ENCODE measurements at regions not wholly inside any gene's neighbourhood (a gene's known extent, or its start where the extent isn't known, plus 50 kb on each side); places are given as distances from the start of the nearest gene placed in this dataset.

GRCh38 chr14:54216827-54217226, 180.0 kb upstream of the CDKN3 start:
- Histone ChIP-seq H3K36me3 (replicated peaks) (no peaks in the 10 kb centered on the region), H3K4me3 (ENCODE audit: low read depth, low read length) (no peak overlapping the region), H3K27ac (no peak overlapping the region), H3K27me3 (replicated peaks) (no peaks in the 10 kb centered on the region)
- in situ Hi-C loops (cut with HindIII; ENCODE audit: low pct_ligation_motif_present, low sequenced_read_pairs): no loop called here
- no peak for DNase-seq
- TF ChIP-seq CTCF (IDR thresholded peaks at IDR 0.05; ENCODE audit: low read depth, low read length, missing control alignments): no peak

DNA sequence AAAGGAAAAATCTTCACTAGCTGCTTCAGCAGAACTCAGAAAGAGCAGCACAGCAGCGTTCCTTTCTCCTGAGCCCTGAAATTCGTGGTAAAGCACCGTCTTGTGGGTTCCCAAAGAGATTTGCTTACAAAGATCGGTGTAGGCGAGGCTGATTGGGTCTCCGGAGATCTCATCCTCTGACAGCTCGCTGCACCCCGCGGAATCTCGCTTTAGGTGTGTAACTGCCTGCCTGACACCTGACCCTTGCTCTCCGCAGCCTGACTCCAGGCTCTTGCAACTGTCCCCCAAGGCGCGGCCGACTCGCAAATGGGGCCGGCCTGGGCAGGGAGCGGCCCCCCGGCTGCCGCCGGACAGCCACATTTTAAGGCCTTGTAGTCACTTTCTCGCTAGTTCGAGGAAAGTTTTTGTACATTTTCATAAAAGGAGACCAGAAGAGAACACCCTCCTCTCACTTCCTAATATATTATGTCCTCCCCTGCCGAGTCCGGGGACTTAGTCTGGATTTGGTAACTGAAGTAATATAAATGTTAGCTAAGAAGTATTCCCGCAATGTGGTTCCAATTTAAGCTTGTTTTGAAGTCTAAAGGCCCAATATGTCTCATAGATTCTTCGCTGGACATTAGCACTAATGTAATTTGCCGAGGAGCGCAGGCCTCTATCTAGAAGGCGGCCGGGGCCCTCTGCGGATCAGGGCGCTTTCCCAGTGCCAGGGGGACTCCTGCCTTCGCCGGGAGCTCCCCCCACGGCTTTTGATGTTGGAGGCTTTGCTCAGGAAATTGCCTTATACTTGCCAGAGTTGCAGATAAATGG, 177.3 kb upstream of the CDKN3 start:
- in situ Hi-C loops (cut with HindIII; ENCODE audit: low pct_ligation_motif_present, low sequenced_read_pairs): no loop called here
- H3K27ac ChIP-seq: no peak overlapping the region
- no peak for TF ChIP-seq CTCF (IDR thresholded peaks at IDR 0.05; ENCODE audit: low read depth, low read length, missing control alignments)
- H3K36me3 ChIP-seq (replicated peaks): no peaks in the 10 kb centered on the region
- H3K27me3 ChIP-seq (replicated peaks): no peaks in the 10 kb centered on the region
- peak overlapping the region; percentile 49 for H3K4me3 ChIP-seq (ENCODE audit: low read depth, low read length)
- DNase-seq: no peak

- no peaks in the 10 kb centered on the region for H3K36me3 ChIP-seq (replicated peaks)
- TF ChIP-seq CTCF (IDR thresholded peaks at IDR 0.05; ENCODE audit: low read depth, low read length, missing control alignments): no peak
- no peak for DNase-seq
- in situ Hi-C loops (cut with HindIII; ENCODE audit: low pct_ligation_motif_present, low sequenced_read_pairs): no loop called here
- no peak overlapping the region for H3K27ac ChIP-seq
- peak overlapping the region; percentile 49 for H3K4me3 ChIP-seq (ENCODE audit: low read depth, low read length)
- no peaks in the 10 kb centered on the region for H3K27me3 ChIP-seq (replicated peaks)
Measured at GRCh38 chr14:54220071-54220703, 176.6 kb upstream of the CDKN3 start.

DNA sequence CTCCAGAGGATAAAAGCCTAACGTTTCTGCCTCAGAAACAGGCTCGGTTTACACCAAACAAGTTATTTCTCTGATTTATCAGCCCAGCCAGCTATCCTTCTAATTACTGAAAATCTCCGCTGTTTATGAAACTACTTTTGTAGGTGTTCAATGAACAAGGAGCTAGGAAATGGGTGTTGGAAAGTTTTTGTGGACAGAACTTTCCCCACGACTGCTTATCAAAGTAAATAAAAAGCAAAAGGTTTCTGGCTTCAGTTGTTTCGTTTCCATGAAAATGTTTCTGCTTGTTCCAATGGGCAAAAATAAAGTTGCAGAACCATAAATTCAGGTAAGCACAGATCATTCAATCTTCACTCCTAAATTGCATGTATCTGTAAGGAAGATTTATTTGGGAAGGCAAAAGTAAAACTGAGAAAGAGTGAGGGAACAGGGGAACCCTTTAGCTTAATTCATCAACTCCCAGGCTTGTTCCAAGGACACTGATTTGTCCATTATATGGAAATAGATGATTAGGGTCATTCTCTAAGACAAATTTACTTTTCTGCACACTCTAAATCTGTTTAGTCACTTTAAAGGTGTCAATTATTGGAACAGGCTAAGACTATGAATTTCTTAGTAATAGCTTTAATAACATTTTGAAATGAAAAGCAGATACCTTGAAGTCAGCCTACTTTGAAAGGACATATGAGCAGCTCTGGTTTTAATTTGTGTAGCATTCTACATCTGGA, 175.9 kb upstream of the CDKN3 start:
- no peak for TF ChIP-seq CTCF (IDR thresholded peaks at IDR 0.05; ENCODE audit: low read depth, low read length, missing control alignments)
- no peak for DNase-seq
- no peaks in the 10 kb centered on the region for H3K27me3 ChIP-seq (replicated peaks)
- in situ Hi-C loops (cut with HindIII; ENCODE audit: low pct_ligation_motif_present, low sequenced_read_pairs): no loop called here
- no peaks in the 10 kb centered on the region for H3K36me3 ChIP-seq (replicated peaks)
- no peak overlapping the region for H3K27ac ChIP-seq
- peak overlapping the region; percentile 49 for H3K4me3 ChIP-seq (ENCODE audit: low read depth, low read length)

- no peak for TF ChIP-seq CTCF (IDR thresholded peaks at IDR 0.05; ENCODE audit: low read depth, low read length, missing control alignments)
- Histone ChIP-seq H3K4me3 (ENCODE audit: low read depth, low read length) (no peak overlapping the region), H3K27ac (no peak overlapping the region), H3K27me3 (replicated peaks) (no peaks in the 10 kb centered on the region), H3K36me3 (replicated peaks) (no peaks in the 10 kb centered on the region)
- DNase-seq: no peak
- in situ Hi-C loops (cut with HindIII; ENCODE audit: low pct_ligation_motif_present, low sequenced_read_pairs): no loop called here
Measured at GRCh38 chr14:54221432-54221803, 175.4 kb upstream of the CDKN3 start.

Measured in brain microvascular endothelial cell (primary cell).